VCaP (cell line): ENCODE measurements at regions not wholly inside any gene's neighbourhood (a gene's known extent, or its start where the extent isn't known, plus 50 kb on each side); places are given as distances from the start of the nearest gene placed in this dataset.
"Not testable (repeated sequence)": the region's sequence is repeated elsewhere in the genome, so short reads cannot be mapped to it uniquely, and the experiment has no call there.

Experiments
- H3K27ac ChIP-seq: fragments of 450-650 bp; 2 replicates; pipeline ENCODE4 v1.5.1; 2017
- CTCF ChIP-seq: fragments of 450-650 bp; conservative IDR thresholded peaks from 2 replicates; pipeline ENCODE4 v1.5.1; 2017; ENCODE audit warnings: mild to moderate bottlenecking, moderate library complexity

- no peak overlapping the region for H3K27ac ChIP-seq
- no peak for TF ChIP-seq CTCF
Measured at GRCh38 chr9:20242510-20243189, 379.6 kb downstream of the MLLT3 start.

- no peak for TF ChIP-seq CTCF
- H3K27ac ChIP-seq, result no peak overlapping the region
Measured at GRCh38 chr9:20240498-20240897, 381.8 kb downstream of the MLLT3 start.

- no peak for TF ChIP-seq CTCF
- no peak overlapping the region for H3K27ac ChIP-seq
Measured at GRCh38 chr9:20238921-20239320, 383.4 kb downstream of the MLLT3 start.

- no peak overlapping the region for H3K27ac ChIP-seq
- TF ChIP-seq CTCF, result no peak
Measured at GRCh38 chr9:20237686-20238085, 384.6 kb downstream of the MLLT3 start.

GRCh38 chr9:20236676-20237075, 385.6 kb downstream of the MLLT3 start:
- TF ChIP-seq CTCF, result no peak

GRCh38 chr9:20235206-20235605, 387.1 kb downstream of the MLLT3 start:
- H3K27ac ChIP-seq, result not testable (repeated sequence)

More at GRCh38 chr9:20236676-20237075, 385.6 kb downstream of the MLLT3 start:
- no peak overlapping the region for H3K27ac ChIP-seq

GRCh38 chr9:20228096-20228495, 394.2 kb downstream of the MLLT3 start:
- H3K27ac ChIP-seq, result no peak overlapping the region
- TF ChIP-seq CTCF, result no peak

- no peak overlapping the region for H3K27ac ChIP-seq
- TF ChIP-seq CTCF, result no peak
Measured at GRCh38 chr9:20227166-20227874, 395.0 kb downstream of the MLLT3 start.
